Small intestine (tissue), 7 donors: ENCODE measurements at regions not wholly inside any gene's neighbourhood (a gene's known extent, or its start where the extent isn't known, plus 50 kb on each side); places are given as distances from the start of the nearest gene placed in this dataset.

Source experiments
- DNase-seq, 2 donors: peaks; one replicate each; pipeline versions ENCODE4 v3.0.0 to v3.0.0-alpha.2; 2013
- FAIRE-seq: peaks from 2 replicates; lab custom pipeline; 2012; peaks lifted over from hg19 to GRCh38; lab: Jason Lieb, UNC
- H3K27ac ChIP-seq, 3 donors: one replicate each; pipeline ENCODE4 v1.5.1; 2013; ENCODE audit warnings: low read length in 2 of 3, mild to moderate bottlenecking in 2 of 3, control low read depth in 1 of 3, inconsistent platforms in 1 of 3, low read depth in 1 of 3, moderate library complexity in 1 of 3
- H3K27me3 ChIP-seq, 3 donors: one replicate each; pipeline ENCODE4 v1.6.1; 2013; ENCODE audit warnings: low read length in 3 of 3, inconsistent platforms in 1 of 3; ENCODE audit not compliant: control insufficient read depth in 3 of 3, insufficient read depth in 3 of 3
- H3K36me3 ChIP-seq, 3 donors: one replicate each; pipeline ENCODE4 v1.6.1; 2013; ENCODE audit warnings: low read length in 3 of 3, inconsistent platforms in 1 of 3, low read depth in 1 of 3, mild to moderate bottlenecking in 1 of 3, moderate library complexity in 1 of 3; ENCODE audit not compliant: control insufficient read depth in 3 of 3, insufficient read depth in 2 of 3
- H3K4me1 ChIP-seq, 3 donors: one replicate each; pipeline ENCODE4 v1.6.1; 2013; ENCODE audit warnings: low read length in 2 of 3, inconsistent platforms in 1 of 3, low read depth in 1 of 3, mild to moderate bottlenecking in 1 of 3, moderate library complexity in 1 of 3; ENCODE audit not compliant: control insufficient read depth in 3 of 3, insufficient read depth in 2 of 3
- H3K4me3 ChIP-seq, 3 donors: one replicate each; pipeline ENCODE4 v1.5.1; 2013; ENCODE audit warnings: low read length in 3 of 3, control low read depth in 1 of 3, inconsistent platforms in 1 of 3, low read depth in 1 of 3, mild to moderate bottlenecking in 1 of 3, moderate library complexity in 1 of 3
- H3K9me3 ChIP-seq, 2 donors: one replicate each; pipeline ENCODE4 v1.6.1; 2013; ENCODE audit warnings: low read depth in 1 of 2, low read length in 1 of 2; ENCODE audit not compliant: control insufficient read depth in 2 of 2, insufficient read depth in 1 of 2
- WGBS, 3 donors: extraction: QIAGEN DNeasy Blood & Tissue Kit; methylation state at CpG; one replicate each; pipeline ENCODE4 v1.1.7; 2013; 5-methylcytosine and 5-hydroxymethylcytosine counted together
- donor health status: healthy with polysubstance abuse.
- donor health status: control.
- donor health status: control.
- donor health status: Bipolar disorder and iron deficiency.
- donor health status: healthy.

- H3K4me1 ChIP-seq, result no peaks in the 10 kb centered on the region
- H3K9me3 ChIP-seq, result no peaks in the 10 kb centered on the region
- no peak overlapping the region for H3K4me3 ChIP-seq
- FAIRE-seq, result no peak
- H3K27me3 ChIP-seq, result no peaks in the 10 kb centered on the region
- no peaks in the 10 kb centered on the region for H3K36me3 ChIP-seq
- DNase-seq, result no peak
- 64 to 82% (median 65%) methylated on average over 4 of the region's 4 CpGs for WGBS, 3 donors
- H3K27ac ChIP-seq, result no peak overlapping the region
Measured at GRCh38 chr3:76656531-76657070, 383.3 kb upstream of the ROBO2 start.

DNA sequence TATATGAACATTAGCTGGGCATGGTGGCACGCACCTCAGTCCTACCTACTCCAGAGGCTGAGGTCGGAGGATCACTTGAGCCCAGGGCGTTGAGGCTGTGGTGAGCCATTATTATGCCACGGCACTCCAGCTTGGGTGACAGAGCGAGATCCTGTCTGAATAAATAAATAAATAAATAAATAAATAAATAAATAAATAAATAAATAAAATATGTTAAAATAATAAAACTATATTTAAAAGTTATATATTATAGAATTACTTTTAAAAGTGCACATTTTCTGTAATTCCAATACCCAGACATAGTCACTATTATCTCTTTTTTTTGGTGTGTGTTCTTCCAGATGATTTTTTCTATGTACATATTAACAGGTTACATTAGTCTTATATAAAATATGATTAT lies 382.0 kb upstream of the ROBO2 start:
- no peaks in the 10 kb centered on the region for H3K4me1 ChIP-seq
- H3K36me3 ChIP-seq, result no peaks in the 10 kb centered on the region
- 91 to 95% (median 93%) methylated on average over 5 of the region's 5 CpGs for WGBS, 3 donors
- H3K27ac ChIP-seq, result no peak overlapping the region
- no peak overlapping the region for H3K4me3 ChIP-seq
- H3K27me3 ChIP-seq, result no peaks in the 10 kb centered on the region
- FAIRE-seq, result no peak
- DNase-seq, result no peak
- no peaks in the 10 kb centered on the region for H3K9me3 ChIP-seq

DNA sequence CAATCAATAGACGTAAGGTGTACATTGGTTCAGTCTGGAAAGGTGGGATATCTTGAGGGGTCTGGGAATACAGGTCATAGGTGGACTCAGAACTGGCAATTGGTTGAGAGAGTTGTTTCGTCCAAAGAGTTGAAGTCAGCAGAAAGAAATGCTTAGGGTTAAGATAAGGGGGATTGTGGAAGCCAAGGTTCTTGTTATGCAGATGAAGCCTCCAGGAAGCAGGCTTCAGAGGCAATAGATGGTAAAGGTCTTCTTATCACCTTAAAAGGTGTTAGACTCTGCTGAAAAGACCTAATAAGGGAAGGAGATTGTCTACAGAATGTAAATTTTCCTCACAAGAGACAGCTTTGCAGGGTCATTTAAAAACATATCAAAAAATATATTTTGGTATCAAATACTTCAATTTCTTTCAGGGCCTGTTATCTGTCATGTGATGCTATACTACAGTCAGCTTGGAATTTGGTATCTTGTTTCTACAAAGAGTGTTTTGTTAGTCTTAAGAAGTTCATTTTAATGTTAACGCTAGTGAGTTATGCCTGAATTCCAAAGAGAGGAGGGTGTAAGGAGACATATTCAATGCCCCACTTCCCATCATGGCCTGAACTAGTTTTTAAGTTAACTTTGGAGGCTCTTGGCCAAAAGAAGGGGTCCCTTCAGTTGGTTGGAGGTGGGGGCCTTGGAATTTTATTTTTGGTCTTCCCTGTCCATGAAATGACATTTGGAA lies 378.2 kb upstream of the ROBO2 start:
- FAIRE-seq (no peak), DNase-seq (no peak)
- 76 to 83% (median 78%) methylated on average over 3 of the region's 3 CpGs for WGBS, 3 donors
- Histone ChIP-seq H3K4me1 (no peaks in the 10 kb centered on the region), H3K27ac (no peak overlapping the region), H3K36me3 (no peaks in the 10 kb centered on the region), H3K9me3 (no peaks in the 10 kb centered on the region), H3K27me3 (no peaks in the 10 kb centered on the region), H3K4me3 (no peak overlapping the region)

GRCh38 chr3:76664816-76665215 lies 375.1 kb upstream of the ROBO2 start:
- H3K27me3 ChIP-seq, result no peaks in the 10 kb centered on the region
- WGBS, 3 donors, result 88 to 98% (median 97%) methylated on average over 3 of the region's 3 CpGs
- no peak overlapping the region for H3K27ac ChIP-seq
- FAIRE-seq (no peak), DNase-seq (no peak)
- no peaks in the 10 kb centered on the region for H3K36me3 ChIP-seq
- peaks cover 0 to 4% (median 0%) of the 10 kb centered on the region in 3 donors for H3K4me1 ChIP-seq
- peaks cover 0 to 13% of the 10 kb centered on the region in 2 donors for H3K9me3 ChIP-seq
- H3K4me3 ChIP-seq, result no peak overlapping the region

DNA sequence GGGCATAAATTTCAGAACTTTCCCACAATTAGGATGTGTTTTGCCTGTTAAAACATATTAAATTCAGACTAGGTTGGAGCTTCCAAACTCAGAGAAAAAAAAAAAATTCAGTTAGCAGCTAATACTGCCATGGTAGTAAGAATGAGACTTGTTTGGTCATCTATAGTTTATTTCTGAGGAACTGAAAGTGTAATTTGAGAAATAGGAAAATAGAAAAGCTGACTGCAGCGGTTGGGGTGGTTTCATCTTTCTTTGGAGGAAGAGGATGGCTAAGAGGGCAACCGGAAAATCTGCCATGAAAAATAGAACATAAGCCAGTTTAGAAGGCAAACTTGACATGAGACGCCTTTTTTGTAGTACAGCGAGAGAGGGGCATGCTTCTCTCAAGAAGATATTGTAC lies 371.2 kb upstream of the ROBO2 start:
- Histone ChIP-seq H3K9me3 (peaks cover 0 to 13% of the 10 kb centered on the region in 2 donors), H3K36me3 (no peaks in the 10 kb centered on the region), H3K27me3 (no peaks in the 10 kb centered on the region), H3K4me3 (no peak overlapping the region), H3K27ac (no peak overlapping the region), H3K4me1 (peaks cover 0 to 4% (median 0%) of the 10 kb centered on the region in 3 donors)
- DNase-seq, result no peak
- 91 to 95% (median 93%) methylated on average over 4 of the region's 4 CpGs for WGBS, 3 donors
- FAIRE-seq, result no peak

DNA sequence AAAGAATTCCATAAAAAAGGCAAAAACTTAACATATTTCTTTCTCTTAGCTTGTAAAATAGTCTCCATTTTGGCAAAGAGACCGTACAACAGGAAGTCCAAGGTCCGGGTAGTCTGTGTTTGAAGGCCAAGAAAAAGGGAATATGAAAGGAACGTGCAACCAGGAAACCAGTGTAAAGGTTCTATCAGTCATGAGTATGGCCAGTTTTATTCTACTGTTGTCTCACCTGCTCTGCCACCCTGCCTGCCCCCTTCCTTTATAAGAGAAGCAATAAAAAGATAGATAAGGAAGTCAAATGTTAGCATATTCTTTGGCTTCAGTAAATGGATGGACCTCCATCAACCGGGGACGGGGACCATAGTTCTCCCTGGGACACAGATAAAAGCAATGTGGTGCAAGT lies 370.6 kb upstream of the ROBO2 start:
- Histone ChIP-seq H3K4me1 (peaks cover 0 to 4% (median 0%) of the 10 kb centered on the region in 3 donors), H3K4me3 (no peak overlapping the region), H3K27me3 (no peaks in the 10 kb centered on the region), H3K36me3 (no peaks in the 10 kb centered on the region), H3K9me3 (peaks cover 0 to 13% of the 10 kb centered on the region in 2 donors), H3K27ac (peak overlapping the region in 1 of 3 donors; percentile 19)
- WGBS, 3 donors, result 15 to 60% (median 36%) methylated on average over 5 of the region's 5 CpGs
- DNase-seq (peak; percentile 15 to 52), FAIRE-seq (no peak)

GRCh38 chr3:76673171-76673570 lies 366.7 kb upstream of the ROBO2 start:
- DNase-seq (no peak), FAIRE-seq (no peak)
- Histone ChIP-seq H3K27me3 (no peaks in the 10 kb centered on the region), H3K4me3 (no peak overlapping the region), H3K9me3 (peaks cover 0 to 11% of the 10 kb centered on the region in 2 donors), H3K36me3 (no peaks in the 10 kb centered on the region), H3K27ac (no peak overlapping the region), H3K4me1 (peaks cover 0 to 4% (median 0%) of the 10 kb centered on the region in 3 donors)
- 67 to 77% (median 72%) methylated on average over 4 of the region's 4 CpGs for WGBS, 3 donors

DNA sequence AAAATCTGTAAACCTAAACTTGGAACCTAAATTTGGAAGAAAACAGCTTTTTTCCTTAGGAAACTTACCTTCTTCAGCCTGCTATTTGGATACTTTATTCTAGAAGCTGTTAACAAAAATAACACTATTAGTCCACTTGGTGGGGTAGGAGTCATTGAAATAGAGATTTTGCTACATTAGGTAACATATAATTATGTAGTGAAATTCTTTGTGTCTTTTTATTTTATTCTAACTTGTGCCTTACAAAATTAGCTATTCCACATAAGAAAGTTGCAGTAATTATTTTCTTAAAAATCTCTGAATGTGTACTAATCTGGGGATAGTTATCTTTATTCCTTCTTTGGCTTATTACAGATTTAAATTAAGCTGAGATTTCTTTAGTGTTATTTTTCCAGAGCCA lies 360.4 kb upstream of the ROBO2 start:
- Histone ChIP-seq H3K36me3 (no peaks in the 10 kb centered on the region), H3K4me1 (no peaks in the 10 kb centered on the region), H3K9me3 (no peaks in the 10 kb centered on the region), H3K4me3 (no peak overlapping the region), H3K27ac (no peak overlapping the region), H3K27me3 (no peaks in the 10 kb centered on the region)
- DNase-seq (peak in 1 of 2 donors; percentile 11), FAIRE-seq (no peak)
